ENCODE measurements at regions not wholly inside any gene's neighbourhood (a gene's known extent, or its start where the extent isn't known, plus 50 kb on each side); places are given as distances from the start of the nearest gene placed in this dataset.
"Not testable (repeated sequence)": the region's sequence is repeated elsewhere in the genome, so short reads cannot be mapped to it uniquely, and the experiment has no call there.

GRCh38 chr3:75397486-75397885, 266.6 kb upstream of the FRG2C start:
- not testable (repeated sequence) for TF ChIP-seq CTCF, POLR2A (IDR thresholded peaks at IDR 0.05)
